ENCODE measurements at regions not wholly inside any gene's neighbourhood (a gene's known extent, or its start where the extent isn't known, plus 50 kb on each side); places are given as distances from the start of the nearest gene placed in this dataset.

- H3K27ac ChIP-seq: no peak overlapping the region
- WGBS, 2 donors: 78 to 84% methylated on average over 4 of the region's 4 CpGs
- no peak for DNase-seq
- no peaks in the 10 kb centered on the region for H3K36me3 ChIP-seq
- no peak overlapping the region for H3K4me3 ChIP-seq
- ATAC-seq (ENCODE audit: low FRiP score in 2 of 2): no peak
- H3K9me3 ChIP-seq: no peaks in the 10 kb centered on the region
- H3K27me3 ChIP-seq: no peaks in the 10 kb centered on the region
- no peaks in the 10 kb centered on the region for H3K4me1 ChIP-seq
- no peak for TF ChIP-seq CTCF (IDR thresholded peaks at IDR 0.05)
- TF ChIP-seq POLR2A (IDR thresholded peaks at IDR 0.05): no peak
- no peak for TF ChIP-seq EP300 (IDR thresholded peaks at IDR 0.05)
- TF ChIP-seq POLR2AphosphoS5 (IDR thresholded peaks at IDR 0.05): no peak
Observed at GRCh38 chr7:37526623-37527022, 78.0 kb upstream of the ELMO1 start.

DNA sequence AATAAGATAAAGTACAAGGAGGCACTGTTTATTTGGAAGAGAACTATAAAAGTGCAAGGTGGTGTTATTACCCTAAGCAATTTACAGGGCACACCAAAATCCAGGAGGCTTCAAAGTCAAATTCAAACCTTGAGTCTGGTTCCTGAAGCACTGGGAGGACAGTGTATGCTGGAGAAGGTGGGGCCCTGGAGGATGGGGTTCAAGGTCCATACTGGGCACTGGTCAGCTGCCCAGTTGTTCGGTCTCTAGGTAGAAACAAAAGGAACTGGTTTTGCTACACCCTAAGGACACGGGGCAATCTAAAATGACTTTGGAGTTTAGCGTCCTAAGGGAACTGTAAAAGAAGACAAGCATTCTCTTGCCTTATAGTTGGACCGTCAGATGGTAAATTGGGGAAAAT is 78.4 kb upstream of the ELMO1 start:
- TF ChIP-seq POLR2A (IDR thresholded peaks at IDR 0.05) (no peak), EP300 (IDR thresholded peaks at IDR 0.05) (no peak), CTCF (IDR thresholded peaks at IDR 0.05) (no peak), POLR2AphosphoS5 (IDR thresholded peaks at IDR 0.05) (no peak)
- DNase-seq (no peak), ATAC-seq (ENCODE audit: low FRiP score in 2 of 2) (no peak)
- no peaks in the 10 kb centered on the region for H3K4me1 ChIP-seq
- H3K27ac ChIP-seq: no peak overlapping the region
- WGBS, 2 donors: 93 to 96% methylated on average over 4 of the region's 4 CpGs
- H3K36me3 ChIP-seq: no peaks in the 10 kb centered on the region
- no peak overlapping the region for H3K4me3 ChIP-seq
- H3K27me3 ChIP-seq: no peaks in the 10 kb centered on the region
- H3K9me3 ChIP-seq: no peaks in the 10 kb centered on the region

DNA sequence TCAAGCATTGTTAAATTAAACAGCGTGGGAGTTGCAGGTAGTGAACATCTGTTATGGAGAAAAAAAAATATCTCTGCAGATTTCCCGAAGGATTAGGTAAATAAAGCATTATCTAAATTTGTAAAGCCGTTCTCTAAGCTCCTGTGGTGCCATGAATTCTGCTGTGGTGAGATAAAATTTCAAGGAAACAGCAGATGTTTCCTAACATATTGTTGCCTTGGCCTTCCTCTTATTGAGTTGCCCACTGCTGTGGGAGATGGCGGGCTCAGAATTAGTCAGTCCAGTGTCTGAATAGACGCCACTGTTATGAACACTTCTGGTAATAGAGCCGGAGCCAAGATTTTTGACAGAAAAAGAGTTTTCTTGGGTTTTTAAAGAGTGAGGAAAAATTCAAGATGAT is 82.6 kb upstream of the ELMO1 start:
- WGBS, 2 donors: 45 to 52% methylated on average over 6 of the region's 6 CpGs
- TF ChIP-seq POLR2A (IDR thresholded peaks at IDR 0.05) (no peak), POLR2AphosphoS5 (IDR thresholded peaks at IDR 0.05) (no peak), CTCF (IDR thresholded peaks at IDR 0.05) (no peak), EP300 (IDR thresholded peaks at IDR 0.05) (no peak)
- H3K9me3 ChIP-seq: no peaks in the 10 kb centered on the region
- DNase-seq (no peak), ATAC-seq (ENCODE audit: low FRiP score in 2 of 2) (no peak)
- peaks cover 0 to 19% (median 7%) of the 10 kb centered on the region in 4 donors for H3K4me1 ChIP-seq
- H3K36me3 ChIP-seq: no peaks in the 10 kb centered on the region
- H3K27me3 ChIP-seq: no peaks in the 10 kb centered on the region
- H3K4me3 ChIP-seq: no peak overlapping the region
- H3K27ac ChIP-seq: no peak overlapping the region

GRCh38 chr7:37532636-37533035 is 84.0 kb upstream of the ELMO1 start:
- no peak overlapping the region for H3K27ac ChIP-seq
- H3K4me1 ChIP-seq: peaks cover 0 to 22% (median 7%) of the 10 kb centered on the region in 4 donors
- H3K4me3 ChIP-seq: no peak overlapping the region
- WGBS, 2 donors: 85 to 97% methylated on average over 3 of the region's 3 CpGs
- H3K27me3 ChIP-seq: no peaks in the 10 kb centered on the region
- no peaks in the 10 kb centered on the region for H3K9me3 ChIP-seq
- no peak for TF ChIP-seq POLR2AphosphoS5 (IDR thresholded peaks at IDR 0.05)
- TF ChIP-seq POLR2A (IDR thresholded peaks at IDR 0.05): no peak
- TF ChIP-seq EP300 (IDR thresholded peaks at IDR 0.05): no peak
- no peak for TF ChIP-seq CTCF (IDR thresholded peaks at IDR 0.05)
- ATAC-seq (ENCODE audit: low FRiP score in 2 of 2) (no peak), DNase-seq (no peak)
- no peaks in the 10 kb centered on the region for H3K36me3 ChIP-seq

DNA sequence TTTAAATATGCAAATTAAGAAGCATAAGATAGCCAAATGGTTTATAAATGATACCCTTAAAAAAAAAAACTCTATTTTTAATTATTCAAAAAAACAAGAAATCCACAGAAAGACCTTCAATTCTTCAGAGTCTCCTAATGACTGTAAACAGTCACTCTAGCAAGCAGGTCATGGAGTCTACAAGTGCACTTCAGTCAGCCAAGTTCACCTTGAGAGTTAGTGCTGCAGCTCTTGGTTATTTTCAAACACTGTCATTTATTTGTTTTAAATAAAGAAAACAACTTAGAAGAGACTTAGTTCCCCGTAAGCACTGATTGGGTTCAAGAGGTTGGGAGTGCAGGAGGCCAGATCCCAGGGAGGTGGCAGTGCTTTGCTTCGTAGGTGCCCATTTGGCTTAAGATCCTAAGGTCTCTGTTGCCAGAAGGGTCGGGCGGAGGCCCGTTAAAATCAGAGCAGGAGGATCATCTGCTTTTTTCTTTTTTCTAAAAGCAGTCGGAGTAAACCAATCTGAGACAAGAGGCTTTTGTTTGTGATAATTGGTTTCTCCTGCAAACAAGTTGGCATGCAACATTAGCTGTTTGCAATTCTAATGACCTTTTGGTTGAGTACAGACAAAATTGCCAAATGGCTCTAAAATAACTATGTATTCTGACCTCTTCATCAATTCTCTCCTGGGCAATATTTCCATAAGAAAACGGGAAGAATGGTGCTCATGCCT is 86.4 kb upstream of the ELMO1 start:
- 65% methylated on average over 7 of the region's 7 CpGs for WGBS, 2 donors
- Histone ChIP-seq H3K9me3 (no peaks in the 10 kb centered on the region), H3K27ac (no peak overlapping the region), H3K4me1 (peaks cover 0 to 22% (median 7%) of the 10 kb centered on the region in 4 donors), H3K36me3 (no peaks in the 10 kb centered on the region), H3K4me3 (no peak overlapping the region), H3K27me3 (no peaks in the 10 kb centered on the region)
- DNase-seq: no peak
- TF ChIP-seq POLR2A (IDR thresholded peaks at IDR 0.05) (no peak), EP300 (IDR thresholded peaks at IDR 0.05) (no peak), CTCF (IDR thresholded peaks at IDR 0.05) (no peak), POLR2AphosphoS5 (IDR thresholded peaks at IDR 0.05) (no peak)
- ATAC-seq (ENCODE audit: low FRiP score in 2 of 2): no peak

Measured in upper lobe of left lung (tissue), 6 donors.